Calu3 (cell line): ENCODE measurements at regions not wholly inside any gene's neighbourhood (a gene's known extent, or its start where the extent isn't known, plus 50 kb on each side); places are given as distances from the start of the nearest gene placed in this dataset.

ENCODE experiments used
- BruUV-seq: library from RNA; stranded (reverse); fragments of 400-500 nt; replicated peaks from 2 replicates; lab custom pipeline; 2021; lab: Mats Ljungman, UMichigan
- CTCF ChIA-PET: fragments of 300-600 bp; sonication (Branson Sonifier 250); formaldehyde crosslinking; loops from one replicate; lab custom pipeline; 2022; ENCODE audit warnings: antibody characterized with exemption; lab: Charles Lee
- DNase-seq: peaks from one replicate; pipeline ENCODE4 v3.0.0; 2022
- H3K27ac Mint-ChIP-seq: one replicate; pipeline ENCODE4 v1.8.0; 2022; ENCODE audit warnings: mixed read lengths; ENCODE audit not compliant: unreplicated experiment
- H3K27me3 Mint-ChIP-seq: one replicate; pipeline ENCODE4 v1.8.0; 2022; ENCODE audit warnings: mixed read lengths; ENCODE audit not compliant: unreplicated experiment
- H3K36me3 Mint-ChIP-seq: one replicate; pipeline ENCODE4 v1.8.0; 2022; ENCODE audit warnings: mild to moderate bottlenecking, moderate library complexity, mixed read lengths; ENCODE audit not compliant: insufficient read depth, unreplicated experiment
- H3K4me1 Mint-ChIP-seq: one replicate; pipeline ENCODE4 v1.8.0; 2022; ENCODE audit warnings: mild to moderate bottlenecking, low read depth, mixed read lengths; ENCODE audit not compliant: unreplicated experiment
- H3K4me3 Mint-ChIP-seq: one replicate; pipeline ENCODE4 v1.8.0; 2022; ENCODE audit warnings: mild to moderate bottlenecking, low read depth, moderate library complexity, mixed read lengths; ENCODE audit not compliant: unreplicated experiment
- H3K9me3 Mint-ChIP-seq: one replicate; pipeline ENCODE4 v1.8.0; 2022; ENCODE audit warnings: low read depth, mixed read lengths; ENCODE audit not compliant: unreplicated experiment
- CTCF ChIP-seq: fragments of 200-600 bp; IDR thresholded peaks from one replicate; pipeline ENCODE4 v1.8.0; 2022; ENCODE audit warnings: antibody characterized with exemption; ENCODE audit not compliant: unreplicated experiment
- intact Hi-C: fragments of 100-400 bp; cut with micrococcal nuclease; formaldehyde crosslinking; loops from one replicate; pipeline ENCODE4 v1.10.0; 2022; ENCODE audit not compliant: unreplicated experiment

DNA sequence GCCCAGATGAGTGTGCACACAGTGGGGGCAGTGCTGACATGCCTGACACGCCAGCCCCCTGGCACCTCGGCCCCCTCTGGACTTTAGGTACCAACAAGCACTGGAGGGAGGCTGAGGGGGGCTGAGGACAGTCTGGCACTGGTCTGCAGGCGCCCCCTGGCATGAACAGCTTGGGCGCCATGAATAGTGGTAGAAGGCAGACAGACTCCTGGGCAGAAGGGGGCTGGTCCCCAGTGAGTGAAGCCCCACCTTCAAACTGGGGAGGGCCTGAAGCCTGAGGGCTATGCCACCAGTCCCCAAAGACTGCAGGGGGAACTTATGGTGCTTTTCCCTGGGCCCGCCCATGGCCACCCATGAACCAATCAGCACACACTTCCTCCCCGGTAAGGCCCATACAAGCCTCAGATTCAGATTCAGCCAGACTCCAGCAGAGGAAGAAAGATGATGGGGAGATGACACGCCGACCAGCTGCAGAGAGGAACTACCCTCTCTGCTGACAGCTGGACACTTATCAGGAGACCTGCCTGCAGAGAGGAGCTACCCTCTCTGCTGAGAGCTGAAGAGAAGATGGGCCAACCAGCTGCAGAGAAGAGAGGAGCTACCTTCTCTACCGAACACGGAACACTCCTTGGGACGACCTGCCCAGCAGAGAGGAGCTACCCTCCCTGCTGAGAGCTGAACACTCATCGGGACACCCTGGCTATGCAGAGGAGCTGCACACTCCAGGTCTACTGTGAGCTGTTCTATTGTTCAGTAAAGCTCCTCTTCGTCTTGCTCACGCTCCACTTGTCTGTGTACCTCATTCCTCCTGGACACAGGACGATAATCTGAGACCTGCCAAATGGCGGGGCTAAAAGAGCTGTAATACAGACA lies 324.5 kb downstream of the PCNX1 start:
- CTCF ChIA-PET: no interaction called here

DNA sequence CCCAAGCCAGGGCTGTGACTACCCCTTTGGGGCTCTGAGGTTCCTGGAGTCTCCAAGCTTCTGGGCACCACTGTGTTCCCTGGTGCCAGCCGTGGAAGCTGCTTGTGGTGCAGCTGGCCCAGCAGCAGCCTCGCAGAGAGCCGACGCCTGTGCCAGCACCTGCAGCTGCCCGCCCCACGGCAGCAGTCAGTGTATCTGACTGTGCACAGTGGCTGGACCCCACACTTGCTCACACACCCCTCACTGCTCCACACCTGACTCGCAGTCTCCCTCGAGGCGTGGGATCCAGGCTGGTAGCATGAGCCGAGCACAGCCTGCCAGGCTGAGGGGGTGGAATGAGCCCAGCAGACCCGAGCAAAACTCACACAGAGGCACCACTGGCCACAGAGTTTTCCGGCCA lies 325.2 kb downstream of the PCNX1 start:
- TF ChIP-seq CTCF: no peak
- Mint-ChIP-seq H3K4me1 (peaks cover 17% of the 10 kb centered on the region), H3K27me3 (no peaks in the 10 kb centered on the region), H3K4me3 (no peak overlapping the region), H3K9me3 (peaks cover 4% of the 10 kb centered on the region), H3K36me3 (peaks cover 4% of the 10 kb centered on the region), H3K27ac (no peak overlapping the region)
- no TSS peak for BruUV-seq
- intact Hi-C loops: no loop called here
- CTCF ChIA-PET: no interaction called here
- no peak for DNase-seq

More for the DNA sequence above, 324.5 kb downstream of the PCNX1 start:
- Mint-ChIP-seq H3K4me3 (no peak overlapping the region), H3K27ac (no peak overlapping the region), H3K4me1 (peaks cover 17% of the 10 kb centered on the region), H3K27me3 (no peaks in the 10 kb centered on the region), H3K36me3 (peaks cover 4% of the 10 kb centered on the region), H3K9me3 (peaks cover 4% of the 10 kb centered on the region)
- DNase-seq: no peak
- no peak for TF ChIP-seq CTCF
- no TSS peak for BruUV-seq
- intact Hi-C loops: no loop called here

DNA sequence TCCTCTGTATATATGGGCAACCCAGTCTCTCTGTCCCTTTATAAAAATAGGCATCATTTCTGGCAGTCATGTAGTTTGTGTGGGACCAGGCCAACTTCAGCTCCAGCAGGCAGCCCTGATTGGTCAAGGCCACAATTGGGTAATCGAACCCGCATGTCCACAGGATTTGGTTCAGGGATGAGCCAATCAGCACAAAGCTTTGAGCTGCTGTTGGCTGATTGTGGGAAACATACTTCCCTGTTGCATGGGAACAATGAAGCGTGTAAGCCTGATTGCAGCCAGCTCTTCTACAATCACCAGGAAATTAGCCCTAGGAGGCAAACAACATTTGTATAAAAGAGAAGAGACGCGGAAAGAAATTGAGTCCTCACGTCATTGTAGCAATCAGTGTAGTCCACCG lies 328.6 kb downstream of the PCNX1 start:
- DNase-seq: no peak
- Mint-ChIP-seq H3K36me3 (no peaks in the 10 kb centered on the region), H3K9me3 (no peaks in the 10 kb centered on the region), H3K4me1 (peaks cover 2% of the 10 kb centered on the region), H3K27me3 (no peaks in the 10 kb centered on the region), H3K27ac (no peak overlapping the region), H3K4me3 (no peak overlapping the region)
- TF ChIP-seq CTCF: no peak
- CTCF ChIA-PET: no interaction called here
- intact Hi-C loops: no loop called here
- no TSS peak for BruUV-seq

- no peaks in the 10 kb centered on the region for H3K36me3 Mint-ChIP-seq
- intact Hi-C loops: no loop called here
- peaks cover 9% of the 10 kb centered on the region for H3K4me1 Mint-ChIP-seq
- no TSS peak for BruUV-seq
- TF ChIP-seq CTCF: no peak
- no peaks in the 10 kb centered on the region for H3K9me3 Mint-ChIP-seq
- no peak overlapping the region for H3K4me3 Mint-ChIP-seq
- no peak overlapping the region for H3K27ac Mint-ChIP-seq
- CTCF ChIA-PET: no interaction called here
- H3K27me3 Mint-ChIP-seq: no peaks in the 10 kb centered on the region
- no peak for DNase-seq
Observed at GRCh38 chr14:71236487-71236886, 329.2 kb downstream of the PCNX1 start.
